ENCODE measurements at regions not wholly inside any gene's neighbourhood (a gene's known extent, or its start where the extent isn't known, plus 50 kb on each side); places are given as distances from the start of the nearest gene placed in this dataset.

DNA sequence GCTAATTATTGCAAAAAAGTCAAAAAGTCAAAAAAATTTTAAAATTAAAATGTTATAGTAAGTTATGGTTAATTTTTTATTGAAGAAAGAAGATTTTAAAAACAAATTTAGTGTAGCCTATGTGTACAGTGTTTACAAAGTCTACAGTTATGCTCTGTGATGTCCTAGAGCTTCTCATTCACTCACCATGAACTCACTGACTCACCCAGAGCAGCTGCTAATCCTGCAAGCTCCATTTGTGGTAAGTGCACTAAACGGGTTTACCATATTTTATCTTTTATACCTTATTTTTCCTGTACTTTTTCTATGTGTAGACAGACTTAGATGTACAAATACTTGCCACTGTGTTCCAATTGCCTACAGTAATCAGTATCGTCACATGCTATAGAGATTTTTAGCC lies 788.2 kb downstream of the DSC3 start:
- TF ChIP-seq, protein P1, sequence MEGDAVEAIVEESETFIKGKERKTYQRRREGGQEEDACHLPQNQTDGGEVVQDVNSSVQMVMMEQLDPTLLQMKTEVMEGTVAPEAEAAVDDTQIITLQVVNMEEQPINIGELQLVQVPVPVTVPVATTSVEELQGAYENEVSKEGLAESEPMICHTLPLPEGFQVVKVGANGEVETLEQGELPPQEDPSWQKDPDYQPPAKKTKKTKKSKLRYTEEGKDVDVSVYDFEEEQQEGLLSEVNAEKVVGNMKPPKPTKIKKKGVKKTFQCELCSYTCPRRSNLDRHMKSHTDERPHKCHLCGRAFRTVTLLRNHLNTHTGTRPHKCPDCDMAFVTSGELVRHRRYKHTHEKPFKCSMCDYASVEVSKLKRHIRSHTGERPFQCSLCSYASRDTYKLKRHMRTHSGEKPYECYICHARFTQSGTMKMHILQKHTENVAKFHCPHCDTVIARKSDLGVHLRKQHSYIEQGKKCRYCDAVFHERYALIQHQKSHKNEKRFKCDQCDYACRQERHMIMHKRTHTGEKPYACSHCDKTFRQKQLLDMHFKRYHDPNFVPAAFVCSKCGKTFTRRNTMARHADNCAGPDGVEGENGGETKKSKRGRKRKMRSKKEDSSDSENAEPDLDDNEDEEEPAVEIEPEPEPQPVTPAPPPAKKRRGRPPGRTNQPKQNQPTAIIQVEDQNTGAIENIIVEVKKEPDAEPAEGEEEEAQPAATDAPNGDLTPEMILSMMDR (IDR thresholded peaks at IDR 0.05; ENCODE audit: low read depth, low read length), result no peak
- no peak for DNase-seq (ENCODE audit: low read depth in 2 of 2)
- no peak overlapping the region for H3K4me3 ChIP-seq (replicated peaks in 1 of 2; ENCODE audit: low read depth in 2 of 2, low read length in 2 of 2)

DNA sequence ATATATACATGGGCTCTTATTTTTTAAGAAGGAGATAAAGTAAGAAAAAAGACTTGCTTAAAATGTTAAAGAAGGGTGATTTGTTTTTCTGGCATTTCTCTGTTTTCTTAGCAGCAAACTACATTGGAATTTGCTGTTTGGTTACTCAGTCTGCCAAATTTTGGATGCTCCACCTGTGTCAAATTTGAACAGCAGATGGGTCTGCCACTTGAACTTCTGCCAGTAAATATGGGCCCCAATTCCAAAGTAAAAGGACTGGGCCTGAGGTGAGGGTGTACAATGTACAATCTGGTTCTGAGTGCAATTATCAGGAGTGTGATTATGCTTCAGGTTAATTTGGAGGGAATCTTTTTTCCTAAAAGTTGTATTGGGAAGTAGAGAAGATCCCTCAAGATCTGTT lies 794.5 kb downstream of the DSC3 start:
- TF ChIP-seq, protein P1 (IDR thresholded peaks at IDR 0.05; ENCODE audit: low read depth, low read length), result no peak
- no peak for DNase-seq (ENCODE audit: low read depth in 2 of 2)
- H3K4me3 ChIP-seq (replicated peaks in 1 of 2; ENCODE audit: low read depth in 2 of 2, low read length in 2 of 2), result no peak overlapping the region

DNA sequence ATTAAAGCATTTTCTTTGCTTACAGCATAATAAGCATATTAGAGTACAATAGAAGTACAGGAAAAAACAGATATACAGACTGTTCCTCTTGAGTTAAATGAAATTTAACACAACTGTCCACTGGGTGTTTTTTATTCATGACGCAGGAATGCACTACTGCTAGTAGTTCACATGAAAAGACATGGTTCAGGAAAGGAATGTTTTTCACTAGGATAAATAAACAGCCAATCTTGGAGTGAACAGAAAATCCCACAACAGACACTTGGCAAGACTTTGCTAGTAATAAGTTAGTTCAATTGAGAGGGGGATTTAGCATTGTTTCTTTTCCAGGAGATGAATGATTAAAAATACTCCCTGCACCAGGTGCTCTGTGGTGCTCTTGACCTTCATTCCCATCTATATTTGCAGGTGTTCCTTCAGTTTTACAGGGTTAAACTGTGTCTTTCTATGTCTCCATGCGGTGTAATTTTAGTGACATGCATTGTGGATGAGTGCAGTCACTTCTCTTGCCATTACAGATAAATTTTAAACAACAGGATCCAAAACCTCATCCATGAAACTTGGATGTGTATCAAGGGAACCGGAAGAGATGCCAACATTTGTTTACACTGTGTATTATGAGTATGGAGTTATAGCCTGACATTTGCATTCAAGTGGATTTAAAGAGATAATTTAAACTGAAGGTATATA lies 796.6 kb downstream of the DSC3 start:
- TF ChIP-seq, protein P1 (IDR thresholded peaks at IDR 0.05; ENCODE audit: low read depth, low read length), result no peak

DNA sequence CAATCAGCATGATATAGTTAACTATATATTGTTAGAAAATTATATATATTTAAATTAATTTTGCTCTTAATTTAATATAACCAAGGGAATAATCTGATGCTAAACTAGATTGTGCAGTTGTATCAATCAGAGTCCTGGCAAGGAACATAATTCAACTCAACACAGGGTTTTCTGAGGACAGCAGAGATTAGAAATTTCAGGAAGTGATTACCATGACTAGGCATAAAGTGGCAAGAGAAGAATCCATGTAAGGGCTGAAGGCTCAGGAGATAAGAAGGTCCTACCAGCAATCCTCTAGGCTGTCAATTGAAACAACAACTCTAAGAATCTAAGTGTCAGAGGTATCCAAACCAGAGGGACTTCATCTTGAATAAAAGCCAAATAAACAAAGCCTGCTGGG lies 807.8 kb downstream of the DSC3 start:
- DNase-seq (ENCODE audit: low read depth in 2 of 2), result no peak
- no peak overlapping the region for H3K4me3 ChIP-seq (replicated peaks in 1 of 2; ENCODE audit: low read depth in 2 of 2, low read length in 2 of 2)
- TF ChIP-seq, protein P1 (IDR thresholded peaks at IDR 0.05; ENCODE audit: low read depth, low read length), result no peak

More for the DNA sequence above, 796.6 kb downstream of the DSC3 start:
- no peak for DNase-seq (ENCODE audit: low read depth in 2 of 2)
- H3K4me3 ChIP-seq (replicated peaks in 1 of 2; ENCODE audit: low read depth in 2 of 2, low read length in 2 of 2), result no peak overlapping the region

DNA sequence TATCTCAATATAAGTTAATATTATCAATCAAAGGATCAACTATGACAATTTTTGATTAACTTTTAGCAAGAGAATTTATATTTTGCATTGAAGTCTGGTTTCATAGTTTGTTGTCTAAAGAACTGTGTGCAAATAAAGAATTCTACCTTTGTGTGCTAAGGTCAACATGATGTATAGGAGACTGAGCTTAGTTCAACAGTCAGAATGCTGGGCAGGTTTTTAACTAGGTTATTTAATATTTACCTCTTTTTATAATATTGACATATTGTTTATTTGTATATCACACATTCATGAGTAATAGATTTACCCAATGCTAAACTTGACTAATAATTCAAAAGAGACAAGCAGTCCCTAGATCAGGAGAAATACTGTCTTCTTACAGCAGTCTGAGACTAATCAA lies 831.4 kb downstream of the DSC3 start:
- no peak for DNase-seq (ENCODE audit: low read depth in 2 of 2)
- no peak overlapping the region for H3K4me3 ChIP-seq (replicated peaks in 1 of 2; ENCODE audit: low read depth in 2 of 2, low read length in 2 of 2)
- TF ChIP-seq, protein P1 (IDR thresholded peaks at IDR 0.05; ENCODE audit: low read depth, low read length), result no peak

DNA sequence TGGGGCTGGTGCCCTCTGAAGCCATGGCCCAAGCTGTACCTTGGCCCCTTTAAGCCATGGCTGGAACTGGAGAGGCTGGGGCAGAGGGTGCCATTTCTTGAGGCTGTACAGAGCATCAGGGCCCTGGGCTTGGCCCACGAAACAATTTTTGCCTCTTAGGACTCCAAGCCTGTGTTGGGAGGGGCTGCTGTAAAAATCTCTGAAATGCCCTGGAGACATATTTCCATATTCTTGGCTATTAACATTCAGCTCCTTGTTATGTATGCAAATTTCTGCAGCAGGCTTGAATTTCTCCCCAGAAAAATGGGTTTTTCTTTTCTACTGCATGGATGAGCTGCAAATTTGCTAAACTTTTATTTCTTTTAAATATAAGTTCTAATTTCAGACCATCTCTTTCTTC lies 834.0 kb downstream of the DSC3 start:
- no peak overlapping the region for H3K4me3 ChIP-seq (replicated peaks in 1 of 2; ENCODE audit: low read depth in 2 of 2, low read length in 2 of 2)
- DNase-seq (ENCODE audit: low read depth in 2 of 2), result no peak
- TF ChIP-seq, protein P1 (IDR thresholded peaks at IDR 0.05; ENCODE audit: low read depth, low read length), result no peak

DNA sequence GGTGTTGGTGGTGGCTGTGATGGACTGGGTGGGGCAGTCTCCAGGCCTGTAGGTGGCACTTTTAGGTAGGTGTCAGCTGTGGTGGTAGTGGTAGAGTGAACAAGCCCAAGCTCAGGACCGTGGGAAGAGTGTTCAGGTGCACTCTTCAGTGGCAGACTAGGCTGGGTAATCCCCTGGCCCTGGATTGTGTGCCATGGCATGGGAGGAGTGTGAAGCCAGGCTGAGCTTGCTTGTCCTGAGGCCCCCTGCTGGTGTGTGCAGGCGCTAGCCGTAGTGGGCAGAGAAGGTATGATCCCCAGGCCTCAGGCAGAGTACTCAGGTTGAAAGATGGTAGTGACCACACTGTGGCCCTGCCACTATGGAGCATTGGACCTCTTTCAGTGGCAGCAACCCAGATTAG lies 850.3 kb downstream of the DSC3 start:
- TF ChIP-seq, protein P1 (IDR thresholded peaks at IDR 0.05; ENCODE audit: low read depth, low read length), result no peak
- no peak for DNase-seq (ENCODE audit: low read depth in 2 of 2)
- no peak overlapping the region for H3K4me3 ChIP-seq (replicated peaks in 1 of 2; ENCODE audit: low read depth in 2 of 2, low read length in 2 of 2)
